Endothelial cell of umbilical vein (primary cell): ENCODE measurements at regions not wholly inside any gene's neighbourhood (a gene's known extent, or its start where the extent isn't known, plus 50 kb on each side); places are given as distances from the start of the nearest gene placed in this dataset.

ENCODE experiments used
- BruUV-seq: library from RNA; stranded (reverse); fragments of 400-500 nt; replicated peaks from 2 replicates; lab custom pipeline; 2021; lab: Mats Ljungman, UMichigan
- CTCF ChIA-PET: fragments of 300-600, 350-600 bp; sonication (Branson Sonifier 250); formaldehyde crosslinking; loops from one replicate; lab custom pipeline; 2021; ENCODE audit warnings: antibody characterized with exemption, inconsistent platforms; lab: Charles Lee
- POLR2A ChIA-PET: fragments of 300-600, 350-600 bp; sonication (Branson Sonifier 250); formaldehyde crosslinking; loops from one replicate; lab custom pipeline; 2021; ENCODE audit warnings: antibody characterized with exemption, inconsistent platforms; lab: Charles Lee
- DNase-seq: peaks from one replicate; pipeline ENCODE4 v3.0.0-alpha.2; 2011; ENCODE audit warnings: low read depth, low spot score
- FAIRE-seq: peaks from 2 replicates; lab custom pipeline; 2011; peaks lifted over from hg19 to GRCh38; lab: Jason Lieb, UNC
- H2AFZ ChIP-seq: 2 replicates; pipeline ENCODE4 v1.6.0; 2012; ENCODE audit warnings: low read depth, low read length, control low read depth, inconsistent platforms
- H3K27ac ChIP-seq: 2 replicates; pipeline ENCODE4 v1.5.1; 2011; ENCODE audit warnings: low read depth, mild to moderate bottlenecking, control low read depth, low read length, moderate library complexity; ENCODE audit not compliant: insufficient read depth
- H3K27me3 ChIP-seq, 2 experiments: 2 replicates each; pipeline versions ENCODE4 v1.6.0 to v1.6.1; 2011; ENCODE audit warnings: low read length in 2 of 2, mixed read lengths in 1 of 2; ENCODE audit not compliant: control insufficient read depth in 2 of 2, insufficient read depth in 2 of 2
- H3K36me3 ChIP-seq, 2 experiments: 2 replicates in 1 of 2; 3 replicates in 1 of 2; pipeline ENCODE4 v1.5.1; 2011; ENCODE audit warnings: low read length in 2 of 2, mild to moderate bottlenecking in 1 of 2, moderate library complexity in 1 of 2; ENCODE audit not compliant: control insufficient read depth in 2 of 2, insufficient read depth in 2 of 2; ENCODE audit errors: extremely low read depth in 1 of 2
- H3K4me1 ChIP-seq: 3 replicates; pipeline ENCODE4 v1.5.1; 2011; ENCODE audit warnings: mild to moderate bottlenecking, low read length; ENCODE audit not compliant: control insufficient read depth, insufficient read depth; ENCODE audit errors: extremely low read depth
- H3K4me2 ChIP-seq: 2 replicates; pipeline ENCODE4 v1.6.1; 2011; ENCODE audit warnings: low read length, control low read depth, mixed read lengths; ENCODE audit not compliant: insufficient read depth
- H3K4me3 ChIP-seq, 3 experiments: fragments of 200-600 bp in 1 of 3; sonication (generic), shearing (Covaris generic) in 1 of 3; replicated peaks in 1 of 3; 2 replicates each; pipeline ENCODE4 v1.5.1; 2011 to 2016; ENCODE audit warnings: control low read depth in 3 of 3, low read length in 3 of 3, mild to moderate bottlenecking in 2 of 3, inconsistent platforms in 1 of 3, low read depth in 1 of 3, moderate library complexity in 1 of 3; ENCODE audit not compliant: insufficient read depth in 1 of 3
- H3K79me2 ChIP-seq: 2 replicates; pipeline ENCODE4 v1.6.0; 2012; ENCODE audit warnings: low read length, inconsistent platforms; ENCODE audit not compliant: control insufficient read depth, insufficient read depth
- H3K9ac ChIP-seq: replicated peaks from 2 replicates; pipeline ENCODE3; 2011; ENCODE audit warnings: low read length, control low read depth; ENCODE audit not compliant: insufficient read depth; ENCODE audit errors: extremely low read depth
- H3K9me1 ChIP-seq: replicated peaks from 3 replicates; pipeline ENCODE4 v1.6.0; 2011; ENCODE audit warnings: mild to moderate bottlenecking, low read length; ENCODE audit not compliant: control insufficient read depth, insufficient read depth; ENCODE audit errors: extremely low read depth
- H3K9me3 ChIP-seq: replicated peaks from 2 replicates; pipeline ENCODE4 v1.5.1; 2012; ENCODE audit warnings: low read length, inconsistent platforms; ENCODE audit not compliant: control insufficient read depth, insufficient read depth
- H4K20me1 ChIP-seq: replicated peaks from 2 replicates; pipeline ENCODE3; 2011; ENCODE audit warnings: mild to moderate bottlenecking, low read length; ENCODE audit not compliant: control insufficient read depth, insufficient read depth; ENCODE audit errors: extremely low read depth
- EZH2 ChIP-seq: IDR thresholded peaks from 2 replicates; pipeline ENCODE4 v1.6.1; 2012; ENCODE audit warnings: borderline replicate concordance, low read depth, mild to moderate bottlenecking, moderate library complexity, low read length, inconsistent platforms; ENCODE audit not compliant: severe bottlenecking
- FOS ChIP-seq: IDR thresholded peaks from 2 replicates; pipeline ENCODE4 v1.6.1; 2011; ENCODE audit warnings: mild to moderate bottlenecking, low read length, moderate library complexity, borderline replicate concordance; ENCODE audit not compliant: insufficient read depth
- GATA2 ChIP-seq: IDR thresholded peaks from 2 replicates; pipeline ENCODE4 v1.7.0; 2011; ENCODE audit warnings: low read depth, mild to moderate bottlenecking, moderate library complexity, mixed read lengths, low read length; ENCODE audit not compliant: insufficient read length, insufficient read depth
- JUN ChIP-seq: IDR thresholded peaks from 2 replicates; pipeline ENCODE4 v1.6.1; 2011; ENCODE audit warnings: borderline replicate concordance, low read depth; ENCODE audit not compliant: insufficient read length, insufficient read depth
- MAX ChIP-seq: IDR thresholded peaks from 2 replicates; pipeline ENCODE4 v1.6.1; 2011; ENCODE audit not compliant: insufficient read depth, insufficient read length
- MYC ChIP-seq: IDR thresholded peaks from one replicate; pipeline ENCODE4 v1.6.1; 2011; ENCODE audit warnings: mild to moderate bottlenecking, low read depth, low read length
- POLR2A ChIP-seq: IDR thresholded peaks from 2 replicates; pipeline ENCODE4 v1.6.1; 2012; ENCODE audit warnings: low read depth, mild to moderate bottlenecking, control low read depth, low read length
- POLR2AphosphoS5 ChIP-seq: IDR thresholded peaks from 2 replicates; pipeline ENCODE4 v1.6.1; 2012; ENCODE audit warnings: low read depth, mild to moderate bottlenecking, control low read depth, low read length, moderate library complexity; ENCODE audit not compliant: insufficient read depth
- dilution Hi-C: fragments of 300-500 bp; cut with MboI; formaldehyde crosslinking; loops from one replicate; pipeline ENCODE4 v1.15.0; 2019; ENCODE audit warnings: low sequenced_read_pairs; ENCODE audit not compliant: extremely low pct_ligation_motif_present
- intact Hi-C: fragments of 100-400 bp; cut with micrococcal nuclease; formaldehyde crosslinking; loops from one replicate; pipeline ENCODE4 v1.10.0; 2022
- TF ChIP-seq, protein P1 (sequence below), 2 donors: IDR thresholded peaks; 1 replicate in 1 of 2; 2 replicates in 1 of 2; pipeline ENCODE4 v1.5.1; 2011; ENCODE audit warnings: low read length in 2 of 2, mild to moderate bottlenecking in 2 of 2, moderate library complexity in 2 of 2, control low read depth in 1 of 2, inconsistent platforms in 1 of 2, low read depth in 1 of 2; ENCODE audit not compliant: insufficient read depth in 1 of 2; ENCODE audit errors: extremely low read depth in 1 of 2

DNA sequence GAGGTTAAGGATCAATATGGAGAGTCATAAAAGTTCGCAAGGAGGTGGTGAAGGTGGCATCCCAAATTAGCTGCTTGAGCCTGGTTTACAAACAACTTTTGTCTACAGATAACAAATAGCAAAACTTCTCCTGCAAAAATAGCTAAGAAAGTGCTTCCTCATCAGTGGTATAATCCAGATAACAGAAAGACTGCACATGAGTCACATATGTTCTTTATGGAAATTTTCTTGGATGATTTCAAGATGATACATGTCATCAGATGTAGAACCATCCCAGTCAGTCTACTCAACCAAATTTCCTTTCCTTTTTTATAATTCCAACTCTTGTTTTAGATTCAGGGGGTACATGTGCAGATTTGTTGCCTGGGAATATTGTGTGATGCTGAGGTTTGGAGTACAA is 133.0 kb downstream of the BTG1 start:
- Histone ChIP-seq H3K9me1 (no peaks in the 10 kb centered on the region), H3K9me3 (no peaks in the 10 kb centered on the region), H3K4me3 (no peak overlapping the region), H3K4me1 (no peaks in the 10 kb centered on the region), H3K79me2 (no peaks in the 10 kb centered on the region), H3K9ac (no peak overlapping the region), H3K4me2 (no peak overlapping the region), H4K20me1 (no peaks in the 10 kb centered on the region), H3K27me3 (no peaks in the 10 kb centered on the region), H3K27ac (no peak overlapping the region), H2AFZ (no peak overlapping the region), H3K36me3 (no peaks in the 10 kb centered on the region)
- ChIA-PET CTCF (interaction anchor here (1.3 kb wide), 1 partner anchor 17 kb away, joined by 4 read pairs; no protein-coding TSS in a partner anchor), POLR2A (no interaction called here)
- intact Hi-C loops (no loop called here), dilution Hi-C loops (no loop called here)
- DNase-seq, result no peak
- FAIRE-seq, result no peak
- no TSS peak for BruUV-seq
- TF ChIP-seq MYC (no peak), GATA2 (no peak), POLR2A (no peak), FOS (no peak), JUN (no peak), EZH2 (no peak), POLR2AphosphoS5 (no peak), MAX (no peak)
- TF ChIP-seq, protein P1, sequence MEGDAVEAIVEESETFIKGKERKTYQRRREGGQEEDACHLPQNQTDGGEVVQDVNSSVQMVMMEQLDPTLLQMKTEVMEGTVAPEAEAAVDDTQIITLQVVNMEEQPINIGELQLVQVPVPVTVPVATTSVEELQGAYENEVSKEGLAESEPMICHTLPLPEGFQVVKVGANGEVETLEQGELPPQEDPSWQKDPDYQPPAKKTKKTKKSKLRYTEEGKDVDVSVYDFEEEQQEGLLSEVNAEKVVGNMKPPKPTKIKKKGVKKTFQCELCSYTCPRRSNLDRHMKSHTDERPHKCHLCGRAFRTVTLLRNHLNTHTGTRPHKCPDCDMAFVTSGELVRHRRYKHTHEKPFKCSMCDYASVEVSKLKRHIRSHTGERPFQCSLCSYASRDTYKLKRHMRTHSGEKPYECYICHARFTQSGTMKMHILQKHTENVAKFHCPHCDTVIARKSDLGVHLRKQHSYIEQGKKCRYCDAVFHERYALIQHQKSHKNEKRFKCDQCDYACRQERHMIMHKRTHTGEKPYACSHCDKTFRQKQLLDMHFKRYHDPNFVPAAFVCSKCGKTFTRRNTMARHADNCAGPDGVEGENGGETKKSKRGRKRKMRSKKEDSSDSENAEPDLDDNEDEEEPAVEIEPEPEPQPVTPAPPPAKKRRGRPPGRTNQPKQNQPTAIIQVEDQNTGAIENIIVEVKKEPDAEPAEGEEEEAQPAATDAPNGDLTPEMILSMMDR (IDR thresholded peaks at IDR 0.05; ENCODE audit: extremely low read depth in 1 of 2, insufficient read depth in 1 of 2, low read depth in 1 of 2, low read length in 2 of 2), result no peak
